Stomach (tissue), 8 donors: ENCODE measurements at regions not wholly inside any gene's neighbourhood (a gene's known extent, or its start where the extent isn't known, plus 50 kb on each side); places are given as distances from the start of the nearest gene placed in this dataset.

Source experiments
- DNase-seq, 2 donors: peaks; one replicate each; pipeline versions ENCODE4 v3.0.0 to v3.0.0-alpha.2; 2013 to 2019
- H3K27ac ChIP-seq, 5 donors: fragments of 200-600 bp in 4 of 5; sonication (generic) in 4 of 5; one replicate each; pipeline ENCODE4 v1.5.1; 2013 to 2019; ENCODE audit warnings: mild to moderate bottlenecking in 1 of 5, moderate library complexity in 1 of 5
- H3K27me3 ChIP-seq, 3 donors: fragments of 200-600 bp; sonication (generic); one replicate each; pipeline ENCODE4 v1.5.1; 2017 to 2019; ENCODE audit warnings: mixed run types in 1 of 3
- H3K36me3 ChIP-seq, 4 donors: fragments of 200-600 bp; sonication (generic); 1 replicate in 3 of 4; 2 replicates in 1 of 4; pipeline ENCODE4 v1.5.1; 2016 to 2019
- H3K4me1 ChIP-seq, 4 donors: fragments of 200-600 bp; sonication (generic); one replicate each; pipeline ENCODE4 v1.5.1; 2016 to 2019
- H3K4me3 ChIP-seq, 4 donors: fragments of 200-600 bp; sonication (generic) in 3 of 4; one replicate each; pipeline ENCODE4 v1.5.1; 2016 to 2019; ENCODE audit warnings: mild to moderate bottlenecking in 1 of 4
- H3K9me3 ChIP-seq, 4 donors: fragments of 200-600 bp; sonication (generic); one replicate each; pipeline ENCODE4 v1.5.1; 2016 to 2019
- EP300 ChIP-seq: sonication (generic); formaldehyde crosslinking; IDR thresholded peaks from one replicate; pipeline ENCODE4 v1.6.1; 2017; ENCODE audit warnings: antibody characterized with exemption
- POLR2A ChIP-seq, 4 donors: fragments of 450-650 bp; IDR thresholded peaks; one replicate each; pipeline ENCODE4 v1.6.1; 2016; ENCODE audit warnings: antibody characterized with exemption in 4 of 4, control low read depth in 2 of 4, mild to moderate bottlenecking in 1 of 4, moderate library complexity in 1 of 4
- POLR2AphosphoS5 ChIP-seq, 3 donors: sonication (generic); formaldehyde crosslinking; IDR thresholded peaks; one replicate each; pipeline ENCODE4 v1.6.1; 2016; ENCODE audit warnings: antibody characterized with exemption in 3 of 3
- WGBS, 5 donors: extraction: QIAGEN DNeasy Blood & Tissue Kit in 3 of 5; methylation state at CpG; one replicate each; pipeline versions ENCODE4 v1.1.5 to v1.1.7; 2013 to 2018; 5-methylcytosine and 5-hydroxymethylcytosine counted together
- intact Hi-C: fragments of 100-400 bp; cut with DNase I; formaldehyde crosslinking; loops from one replicate; pipeline ENCODE4 v1.15.1; 2023; ENCODE audit warnings: low total_unique reads
- TF ChIP-seq, protein P1 (sequence below), 7 experiments: fragments of 450-650 bp in 4 of 7; fragments of 200-600 bp in 3 of 7; sonication (generic) in 3 of 7; IDR thresholded peaks; one replicate each; pipeline ENCODE4 v1.5.1; 2016 to 2019; ENCODE audit warnings: antibody characterized with exemption in 7 of 7, control low read depth in 2 of 7, mild to moderate bottlenecking in 1 of 7
- donor health status: healthy with polysubstance abuse.
- donor health status: Bipolar disorder and iron deficiency.
- donor health status: healthy.

DNA sequence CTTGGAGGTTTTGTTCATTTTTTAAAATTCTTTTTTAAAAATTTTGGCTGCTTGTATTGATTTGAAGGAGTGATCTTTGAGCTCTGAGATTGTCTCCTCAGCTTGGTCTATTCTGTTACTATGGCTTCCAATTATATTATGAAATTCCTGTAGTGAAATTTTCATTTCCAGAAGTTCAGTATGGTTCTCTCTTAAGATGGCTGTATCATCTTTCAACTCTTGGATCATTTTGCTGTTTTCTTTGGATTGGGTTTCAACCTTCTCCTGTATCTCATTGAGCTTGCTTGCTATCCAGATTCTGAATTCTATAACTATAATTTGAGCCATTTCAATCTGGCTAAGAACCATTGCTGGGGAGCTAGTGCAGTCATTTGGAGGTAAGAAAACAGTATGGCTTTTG lies 270.8 kb upstream of the NT5C1B start:
- TF ChIP-seq EP300: no peak
- TF ChIP-seq POLR2A (IDR thresholded peaks at IDR 0.05): no peak
- TF ChIP-seq POLR2AphosphoS5 (IDR thresholded peaks at IDR 0.05): no peak
- TF ChIP-seq, protein P1, sequence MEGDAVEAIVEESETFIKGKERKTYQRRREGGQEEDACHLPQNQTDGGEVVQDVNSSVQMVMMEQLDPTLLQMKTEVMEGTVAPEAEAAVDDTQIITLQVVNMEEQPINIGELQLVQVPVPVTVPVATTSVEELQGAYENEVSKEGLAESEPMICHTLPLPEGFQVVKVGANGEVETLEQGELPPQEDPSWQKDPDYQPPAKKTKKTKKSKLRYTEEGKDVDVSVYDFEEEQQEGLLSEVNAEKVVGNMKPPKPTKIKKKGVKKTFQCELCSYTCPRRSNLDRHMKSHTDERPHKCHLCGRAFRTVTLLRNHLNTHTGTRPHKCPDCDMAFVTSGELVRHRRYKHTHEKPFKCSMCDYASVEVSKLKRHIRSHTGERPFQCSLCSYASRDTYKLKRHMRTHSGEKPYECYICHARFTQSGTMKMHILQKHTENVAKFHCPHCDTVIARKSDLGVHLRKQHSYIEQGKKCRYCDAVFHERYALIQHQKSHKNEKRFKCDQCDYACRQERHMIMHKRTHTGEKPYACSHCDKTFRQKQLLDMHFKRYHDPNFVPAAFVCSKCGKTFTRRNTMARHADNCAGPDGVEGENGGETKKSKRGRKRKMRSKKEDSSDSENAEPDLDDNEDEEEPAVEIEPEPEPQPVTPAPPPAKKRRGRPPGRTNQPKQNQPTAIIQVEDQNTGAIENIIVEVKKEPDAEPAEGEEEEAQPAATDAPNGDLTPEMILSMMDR (IDR thresholded peaks at IDR 0.05): no peak
- intact Hi-C loops: no loop called here
- Histone ChIP-seq H3K27ac (no peak overlapping the region), H3K4me3 (no peak overlapping the region), H3K27me3 (no peaks in the 10 kb centered on the region), H3K9me3 (no peaks in the 10 kb centered on the region), H3K36me3 (no peaks in the 10 kb centered on the region), H3K4me1 (no peaks in the 10 kb centered on the region)
- no peak for DNase-seq

DNA sequence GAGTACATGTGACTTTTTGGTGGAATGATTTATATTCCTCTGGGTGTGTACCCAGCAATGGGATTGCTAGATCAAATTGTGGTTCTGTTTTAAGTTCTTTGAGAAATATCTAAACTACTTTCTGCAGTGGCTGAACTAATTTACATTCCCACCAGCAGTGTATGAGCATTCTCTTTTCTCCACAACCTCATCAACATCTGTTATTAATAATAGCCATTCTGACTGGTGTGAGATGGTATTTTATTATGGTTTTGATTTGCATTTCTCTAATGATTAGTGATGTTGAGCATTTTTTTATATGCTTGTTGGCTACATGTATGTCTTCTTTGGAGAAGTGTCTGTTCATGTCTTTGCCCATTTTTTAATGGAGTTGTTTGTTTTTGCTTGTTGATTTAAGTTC lies 267.4 kb upstream of the NT5C1B start:
- Histone ChIP-seq H3K4me1 (no peaks in the 10 kb centered on the region), H3K36me3 (no peaks in the 10 kb centered on the region), H3K27me3 (no peaks in the 10 kb centered on the region), H3K4me3 (no peak overlapping the region), H3K27ac (no peak overlapping the region), H3K9me3 (no peaks in the 10 kb centered on the region)
- no peak for DNase-seq
- TF ChIP-seq POLR2A (IDR thresholded peaks at IDR 0.05): no peak
- no peak for TF ChIP-seq EP300
- TF ChIP-seq, protein P1 (IDR thresholded peaks at IDR 0.05): no peak
- TF ChIP-seq POLR2AphosphoS5 (IDR thresholded peaks at IDR 0.05): no peak
- intact Hi-C loops: no loop called here

DNA sequence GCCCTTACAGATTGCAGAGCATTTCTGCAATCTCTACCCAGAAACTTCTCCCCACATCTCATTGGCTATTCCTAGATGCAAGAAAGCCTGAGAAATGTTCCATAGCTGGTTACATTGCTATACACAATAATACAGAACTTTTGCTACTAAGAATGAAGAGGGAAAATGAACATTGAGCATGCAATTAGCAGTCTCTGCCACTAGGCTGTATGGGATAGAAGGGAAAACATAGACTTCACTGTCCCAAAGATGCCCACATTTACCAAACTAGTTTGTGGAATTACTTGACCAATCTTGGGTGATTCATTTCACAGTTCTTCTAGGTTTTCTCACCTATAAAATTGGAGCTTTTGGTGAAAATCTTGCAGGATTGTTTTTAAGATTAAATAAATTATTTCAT lies 265.7 kb upstream of the NT5C1B start:
- TF ChIP-seq, protein P1 (IDR thresholded peaks at IDR 0.05): peak in 2 of 7 experiments; percentile 10 to 34
- TF ChIP-seq POLR2AphosphoS5 (IDR thresholded peaks at IDR 0.05) (no peak), EP300 (no peak)
- no peak overlapping the region for H3K4me3 ChIP-seq
- no peaks in the 10 kb centered on the region for H3K4me1 ChIP-seq
- no peaks in the 10 kb centered on the region for H3K36me3 ChIP-seq
- no peaks in the 10 kb centered on the region for H3K27me3 ChIP-seq
- intact Hi-C loops: no loop called here
- H3K27ac ChIP-seq: no peak overlapping the region
- DNase-seq: no peak
- H3K9me3 ChIP-seq: no peaks in the 10 kb centered on the region

DNA sequence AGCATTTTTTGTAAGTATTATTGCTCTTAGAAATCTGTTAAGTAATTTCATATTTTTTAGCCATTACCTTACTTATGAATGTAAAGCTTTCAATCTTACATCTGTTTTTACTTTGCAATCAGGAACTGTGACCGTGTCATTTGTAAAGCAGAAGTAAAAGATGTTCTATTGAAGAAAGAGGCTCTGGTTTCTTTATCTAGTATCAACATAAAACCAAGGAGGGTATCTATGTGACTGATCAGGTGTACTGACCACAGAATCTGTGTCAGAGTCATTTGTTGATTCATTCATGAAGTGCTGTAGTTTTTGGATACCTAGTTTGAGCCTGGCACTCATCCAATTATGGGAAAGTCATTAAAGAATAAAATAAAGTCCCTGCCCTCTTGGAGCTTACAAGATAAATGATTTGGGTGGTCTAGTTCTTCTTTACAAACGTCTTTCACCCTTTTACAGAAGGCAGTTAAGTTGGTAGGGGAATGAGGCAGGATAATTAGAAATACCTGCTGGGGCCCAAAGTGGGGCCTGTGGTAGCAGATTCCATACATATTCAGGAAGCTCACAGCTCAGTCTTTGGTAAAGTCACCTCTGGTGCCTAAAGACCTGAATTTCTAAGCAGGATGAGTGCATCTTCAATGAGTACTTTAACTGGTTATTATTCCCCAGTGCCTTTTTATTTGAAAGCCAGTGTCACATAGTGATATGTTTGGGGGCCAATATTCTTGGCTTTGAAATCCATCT lies 260.6 kb upstream of the NT5C1B start:
- intact Hi-C loops: no loop called here
- Histone ChIP-seq H3K4me1 (no peaks in the 10 kb centered on the region), H3K9me3 (no peaks in the 10 kb centered on the region), H3K27me3 (no peaks in the 10 kb centered on the region), H3K4me3 (no peak overlapping the region), H3K27ac (no peak overlapping the region), H3K36me3 (no peaks in the 10 kb centered on the region)
- DNase-seq: no peak
- WGBS, 5 donors: 67 to 74% (median 73%) methylated on average over 2 of the region's 2 CpGs
- no peak for TF ChIP-seq EP300
- TF ChIP-seq, protein P1 (IDR thresholded peaks at IDR 0.05): no peak
- TF ChIP-seq POLR2A (IDR thresholded peaks at IDR 0.05): no peak
- TF ChIP-seq POLR2AphosphoS5 (IDR thresholded peaks at IDR 0.05): no peak
